D721Med (cell line): ENCODE measurements at regions not wholly inside any gene's neighbourhood (a gene's known extent, or its start where the extent isn't known, plus 50 kb on each side); places are given as distances from the start of the nearest gene placed in this dataset.
"Not testable (repeated sequence)": the region's sequence is repeated elsewhere in the genome, so short reads cannot be mapped to it uniquely, and the experiment has no call there.

Experiments
- DNase-seq: peaks from one replicate; pipeline ENCODE4 v3.0.0; 2011; ENCODE audit warnings: low spot score; ENCODE audit not compliant: insufficient read length
- FAIRE-seq: peaks from 2 replicates; lab custom pipeline; 2011; peaks lifted over from hg19 to GRCh38; lab: Jason Lieb, UNC
- TF ChIP-seq, protein P1 (sequence below): IDR thresholded peaks from 2 replicates; pipeline ENCODE4 v1.5.1; 2012; ENCODE audit warnings: mild to moderate bottlenecking, control low read depth; ENCODE audit not compliant: insufficient read depth; ENCODE audit errors: missing control alignments

DNA sequence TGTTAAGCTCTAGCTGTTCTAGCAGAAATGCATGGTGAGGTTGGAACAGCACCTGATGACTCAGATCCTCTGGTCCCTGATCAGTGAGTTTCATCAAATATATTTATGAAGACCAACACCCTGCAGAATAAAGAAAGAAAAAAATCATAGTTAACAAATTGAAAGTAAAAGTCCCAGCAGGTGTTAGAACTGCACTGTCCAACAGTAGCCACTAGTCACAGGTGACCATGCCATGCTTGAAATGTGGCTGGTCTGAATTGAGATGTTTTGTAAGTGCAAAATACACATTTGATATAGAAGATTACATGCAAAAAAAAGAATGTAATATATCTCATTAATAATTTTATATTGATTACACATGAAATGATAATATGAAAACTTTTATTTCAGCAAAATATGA lies 1010.7 kb upstream of the ZEB2 start:
- DNase-seq (no peak), FAIRE-seq (no peak)
- TF ChIP-seq, protein P1, sequence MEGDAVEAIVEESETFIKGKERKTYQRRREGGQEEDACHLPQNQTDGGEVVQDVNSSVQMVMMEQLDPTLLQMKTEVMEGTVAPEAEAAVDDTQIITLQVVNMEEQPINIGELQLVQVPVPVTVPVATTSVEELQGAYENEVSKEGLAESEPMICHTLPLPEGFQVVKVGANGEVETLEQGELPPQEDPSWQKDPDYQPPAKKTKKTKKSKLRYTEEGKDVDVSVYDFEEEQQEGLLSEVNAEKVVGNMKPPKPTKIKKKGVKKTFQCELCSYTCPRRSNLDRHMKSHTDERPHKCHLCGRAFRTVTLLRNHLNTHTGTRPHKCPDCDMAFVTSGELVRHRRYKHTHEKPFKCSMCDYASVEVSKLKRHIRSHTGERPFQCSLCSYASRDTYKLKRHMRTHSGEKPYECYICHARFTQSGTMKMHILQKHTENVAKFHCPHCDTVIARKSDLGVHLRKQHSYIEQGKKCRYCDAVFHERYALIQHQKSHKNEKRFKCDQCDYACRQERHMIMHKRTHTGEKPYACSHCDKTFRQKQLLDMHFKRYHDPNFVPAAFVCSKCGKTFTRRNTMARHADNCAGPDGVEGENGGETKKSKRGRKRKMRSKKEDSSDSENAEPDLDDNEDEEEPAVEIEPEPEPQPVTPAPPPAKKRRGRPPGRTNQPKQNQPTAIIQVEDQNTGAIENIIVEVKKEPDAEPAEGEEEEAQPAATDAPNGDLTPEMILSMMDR: no peak

DNA sequence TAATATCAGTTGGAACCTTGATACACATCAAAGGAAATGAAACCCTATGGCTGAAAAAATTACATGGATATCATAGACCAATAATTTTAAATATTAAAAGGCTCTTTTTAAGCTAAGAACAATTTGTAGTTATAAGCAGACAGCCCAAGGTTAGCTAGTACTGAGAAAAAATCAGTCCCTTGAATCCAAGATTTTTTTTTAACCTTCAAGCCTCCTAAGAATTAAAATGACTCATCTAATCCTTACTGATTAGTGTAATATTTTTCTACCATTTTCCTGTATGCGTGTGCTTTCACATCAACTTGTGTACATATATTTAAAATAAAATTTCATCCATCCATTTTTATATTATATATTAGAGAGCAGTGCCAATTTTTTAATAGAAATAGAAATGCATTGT lies 1004.9 kb upstream of the ZEB2 start:
- DNase-seq: no peak
- no peak for FAIRE-seq
- TF ChIP-seq, protein P1: no peak

GRCh38 chr2:145524303-145524702 lies 1004.4 kb upstream of the ZEB2 start:
- FAIRE-seq: no peak
- no peak for DNase-seq
- TF ChIP-seq, protein P1: no peak

DNA sequence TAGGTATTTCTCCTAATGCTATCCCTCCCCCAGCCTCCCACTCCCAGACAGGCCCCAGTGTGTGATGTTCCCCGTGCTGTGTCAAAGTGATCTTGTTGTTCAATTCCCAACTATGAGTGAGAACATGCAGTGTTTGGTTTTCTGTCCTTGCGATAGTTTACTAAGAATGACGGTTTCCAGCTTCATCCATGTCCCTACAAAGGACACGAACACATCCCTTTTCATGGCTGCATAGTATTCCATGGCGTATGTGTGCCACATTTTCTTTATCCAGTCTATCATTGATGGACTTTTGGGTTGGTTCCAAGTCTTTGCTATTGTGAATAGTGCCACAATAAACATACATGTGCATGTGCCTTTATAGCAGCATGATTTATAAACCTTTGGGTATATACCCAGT lies 999.3 kb upstream of the ZEB2 start:
- not testable (repeated sequence) for DNase-seq, FAIRE-seq

- TF ChIP-seq, protein P1: no peak
- FAIRE-seq: no peak
Measured at GRCh38 chr2:145511946-145512345, 992.0 kb upstream of the ZEB2 start.

DNA sequence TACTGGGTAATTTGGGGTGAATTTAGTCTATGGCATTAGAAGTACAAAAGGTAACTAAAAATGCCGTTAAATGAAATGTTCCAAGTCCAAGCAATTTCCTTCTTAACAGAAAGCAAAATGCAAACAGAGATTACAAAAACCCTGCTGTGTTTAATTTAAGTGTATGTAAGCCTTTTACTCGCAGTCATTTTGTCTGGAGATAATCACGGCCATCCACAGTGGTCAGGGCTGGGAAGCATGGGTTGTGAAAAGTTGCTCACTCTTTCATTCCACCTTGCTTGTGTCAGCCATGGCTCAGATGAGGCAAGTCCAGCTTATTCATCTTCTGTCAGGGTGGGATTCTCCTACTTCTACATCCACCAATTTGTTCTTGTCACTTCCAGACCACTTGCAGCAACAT lies 983.6 kb upstream of the ZEB2 start:
- DNase-seq (no peak), FAIRE-seq (no peak)

More at GRCh38 chr2:145511946-145512345, 992.0 kb upstream of the ZEB2 start:
- DNase-seq: no peak

GRCh38 chr2:145501920-145502319 lies 982.0 kb upstream of the ZEB2 start:
- TF ChIP-seq, protein P1: no peak
- FAIRE-seq (no peak), DNase-seq (no peak)

More for the DNA sequence above, 983.6 kb upstream of the ZEB2 start:
- TF ChIP-seq, protein P1: no peak

GRCh38 chr2:145495590-145495989 lies 975.7 kb upstream of the ZEB2 start:
- DNase-seq (no peak), FAIRE-seq (no peak)
- TF ChIP-seq, protein P1: no peak
